HG03196 (cell line): ENCODE measurements at regions not wholly inside any gene's neighbourhood (a gene's known extent, or its start where the extent isn't known, plus 50 kb on each side); places are given as distances from the start of the nearest gene placed in this dataset.

ENCODE experiments used
- ATAC-seq: cut with Tn5 transposase; IDR thresholded peaks from one replicate; pipeline ENCODE4 v1.9.1; 2021; ENCODE audit not compliant: unreplicated experiment

DNA sequence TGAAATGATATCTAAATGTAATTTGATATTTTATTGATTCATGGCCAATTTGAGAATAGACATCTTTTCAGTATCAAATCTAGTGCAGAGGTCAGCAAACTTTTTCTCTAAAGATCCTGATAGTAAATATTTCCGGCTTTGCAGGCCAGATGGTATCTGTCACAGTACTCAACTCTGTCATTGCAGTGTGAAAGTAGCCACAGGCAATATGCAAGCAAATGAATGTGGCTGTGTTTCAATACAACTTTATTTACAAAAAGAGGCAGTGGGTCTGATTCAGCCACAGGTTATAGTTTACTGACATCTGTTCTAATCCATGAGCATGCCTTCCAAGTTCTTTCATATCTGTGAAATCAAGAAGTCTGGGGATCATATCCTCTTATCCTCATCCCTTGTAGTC lies 221.2 kb downstream of the PRDM2 start:
- ATAC-seq = no peak

DNA sequence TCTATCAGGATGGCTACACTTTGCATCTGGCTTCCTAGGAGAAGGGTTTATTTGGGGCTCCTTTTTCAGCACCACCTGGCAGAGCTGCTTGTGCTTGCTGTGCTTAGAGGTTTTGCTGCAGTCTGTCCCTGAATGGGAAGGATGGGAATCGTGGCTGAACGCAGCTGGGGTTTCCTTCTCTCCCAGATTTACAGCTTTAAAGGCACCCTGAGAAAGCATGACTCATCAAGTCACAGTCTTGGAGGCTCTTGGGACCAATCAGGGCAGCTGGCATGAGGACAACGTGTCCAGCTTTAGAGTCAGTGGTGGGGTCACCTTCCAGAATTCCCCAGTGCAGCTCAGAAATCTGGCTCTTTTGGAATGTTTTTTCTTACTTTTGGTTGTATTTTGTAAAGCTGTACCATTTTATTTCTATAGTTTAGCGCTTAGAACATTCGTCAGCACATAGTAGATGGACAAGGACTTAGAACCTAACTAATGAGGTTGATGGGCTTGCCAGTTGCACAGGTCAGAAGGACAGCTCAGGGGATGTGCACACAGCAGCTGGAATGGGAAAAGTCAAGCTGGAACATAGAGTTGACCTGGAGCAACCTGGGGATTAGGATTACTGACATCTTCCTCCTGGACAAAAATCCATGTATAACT lies 222.6 kb downstream of the PRDM2 start:
- ATAC-seq = no peak

DNA sequence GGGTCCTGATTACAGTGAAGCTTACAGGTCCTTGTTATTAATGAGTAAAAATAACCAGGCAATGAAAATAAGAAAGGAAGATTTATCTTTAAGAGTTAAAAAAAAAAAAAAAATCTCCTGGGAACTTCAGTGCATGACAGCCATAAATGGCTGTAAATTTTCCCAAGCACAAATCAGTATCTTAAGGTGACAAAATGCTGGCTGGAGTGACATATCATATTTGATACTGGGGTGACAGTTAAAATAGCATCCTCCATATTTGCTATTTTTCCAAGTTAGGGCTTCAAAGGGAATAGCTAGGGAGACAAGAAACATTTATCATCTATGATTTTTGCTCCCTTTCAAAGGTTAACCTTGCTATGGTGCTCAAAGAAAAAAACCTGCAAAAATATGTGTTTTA lies 226.6 kb downstream of the PRDM2 start:
- ATAC-seq = no peak

DNA sequence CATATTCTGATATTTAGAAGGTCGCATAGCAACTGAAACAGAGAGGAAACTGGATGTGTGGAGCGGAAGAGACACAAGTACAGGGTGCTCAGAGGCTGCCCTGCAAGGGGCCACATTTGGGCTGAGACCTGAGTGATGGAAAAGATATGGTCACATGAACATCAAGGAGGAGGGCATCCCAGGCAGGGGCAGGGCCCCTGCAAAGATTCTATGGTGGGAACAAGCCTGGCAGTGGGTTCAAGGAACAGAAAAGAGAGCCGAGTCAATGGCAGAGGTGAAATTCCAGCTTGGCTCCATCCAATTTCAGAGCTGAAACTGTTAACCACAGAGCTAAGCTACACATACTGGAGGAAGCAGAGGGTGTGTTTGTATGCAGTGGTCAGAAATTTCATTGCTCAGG lies 227.7 kb downstream of the PRDM2 start:
- ATAC-seq = no peak

DNA sequence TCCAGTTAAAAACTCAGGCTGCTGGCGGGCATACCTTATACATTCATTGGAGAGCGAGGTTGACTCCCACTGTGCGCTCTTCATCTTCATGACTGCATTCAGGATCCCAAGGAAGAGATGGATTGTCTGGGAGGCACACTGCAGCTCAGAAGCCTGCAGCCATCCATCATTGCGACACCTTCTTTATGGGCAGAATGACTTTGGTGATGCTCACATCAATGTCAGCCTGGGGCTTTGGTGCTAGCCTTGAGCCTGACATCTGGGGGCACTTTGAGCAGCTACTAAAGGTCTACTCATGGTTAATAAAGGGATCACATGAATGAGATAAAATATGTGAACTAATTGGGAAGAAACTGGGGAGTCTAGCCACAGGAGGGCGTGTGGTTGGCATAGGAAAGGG lies 229.3 kb downstream of the PRDM2 start:
- ATAC-seq = no peak

GRCh38 chr1:13930151-13930550 lies 230.2 kb downstream of the PRDM2 start:
- ATAC-seq = no peak

GRCh38 chr1:13931226-13931625 lies 231.2 kb downstream of the PRDM2 start:
- no peak for ATAC-seq

DNA sequence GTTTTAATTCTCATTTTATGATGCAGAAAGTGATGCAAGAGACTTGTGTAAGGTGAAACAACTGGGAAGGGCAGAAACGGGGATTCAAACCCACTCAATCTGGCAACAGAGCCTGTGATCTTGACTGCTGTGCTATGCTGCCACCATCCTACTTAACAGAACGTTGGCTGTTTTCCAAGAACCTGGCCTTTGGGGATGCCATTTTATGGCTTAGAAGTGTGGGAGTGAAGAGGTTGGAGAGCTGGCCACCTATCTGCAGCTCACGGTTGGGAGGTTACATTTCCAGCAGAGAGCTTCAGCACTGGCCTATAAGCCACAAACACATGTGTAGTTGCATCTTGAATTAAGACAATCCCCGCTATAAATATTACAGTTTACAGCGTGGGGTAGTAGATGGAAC lies 235.3 kb downstream of the PRDM2 start:
- no peak for ATAC-seq

DNA sequence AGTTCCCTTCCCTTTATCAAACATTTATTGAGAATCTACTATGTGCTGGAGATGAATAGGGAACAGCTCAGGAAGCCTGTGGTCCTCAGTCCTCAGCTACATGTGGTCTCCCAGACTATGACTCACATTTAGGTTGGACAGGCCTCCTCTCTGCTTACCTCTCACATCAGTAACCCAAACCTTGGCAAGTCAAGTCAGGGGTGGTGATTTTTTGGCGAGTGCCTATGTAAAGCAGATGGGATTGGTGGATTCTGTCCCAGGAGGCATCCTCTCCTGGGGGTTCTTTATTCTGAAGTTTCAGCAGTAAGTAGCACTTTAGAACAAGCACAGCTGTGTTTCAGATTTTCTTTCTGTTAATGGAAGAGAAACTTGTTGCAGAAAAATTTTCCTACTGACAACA lies 241.3 kb downstream of the PRDM2 start:
- ATAC-seq = no peak

- no peak for ATAC-seq
Measured at GRCh38 chr1:13943055-13943454, 243.1 kb downstream of the PRDM2 start.

DNA sequence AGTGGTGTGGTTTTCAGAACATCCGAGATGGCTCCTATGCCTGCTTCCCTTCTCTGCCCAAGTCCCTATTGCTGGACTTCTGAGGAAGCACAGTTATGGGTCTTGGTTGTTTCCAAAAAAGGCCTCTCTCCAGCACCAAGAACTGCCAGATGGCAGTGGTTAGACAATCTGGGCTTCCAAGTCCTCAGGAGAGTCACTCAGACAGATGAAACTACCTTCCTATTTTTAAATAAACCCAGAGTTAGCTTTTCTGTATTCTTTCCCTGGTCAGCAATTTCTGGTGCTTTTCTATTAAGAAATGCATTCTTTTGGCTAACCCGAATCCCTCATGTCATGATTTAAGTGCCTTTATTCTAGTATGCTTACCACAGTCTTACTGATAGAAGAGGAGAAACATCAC lies 245.9 kb downstream of the PRDM2 start:
- no peak for ATAC-seq

DNA sequence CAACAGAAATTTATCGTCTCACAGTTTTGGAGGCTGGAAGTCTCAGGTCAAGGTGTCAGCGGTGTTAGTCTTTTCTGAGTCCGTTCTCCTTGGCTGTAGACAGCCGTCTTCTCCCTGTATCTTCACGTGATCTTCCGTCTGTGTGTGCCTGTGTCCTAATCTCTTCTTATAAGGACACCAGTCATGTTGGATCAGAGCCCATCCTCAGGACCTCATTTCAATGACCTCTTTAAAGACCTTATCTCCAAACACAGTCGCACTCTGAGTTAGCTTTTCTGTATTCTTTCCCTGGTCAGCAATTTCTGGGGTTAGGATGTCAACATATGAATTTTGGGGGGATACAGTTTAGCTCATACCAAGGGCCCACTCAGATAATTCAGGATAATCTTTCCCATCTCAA lies 247.7 kb downstream of the PRDM2 start:
- no peak for ATAC-seq

DNA sequence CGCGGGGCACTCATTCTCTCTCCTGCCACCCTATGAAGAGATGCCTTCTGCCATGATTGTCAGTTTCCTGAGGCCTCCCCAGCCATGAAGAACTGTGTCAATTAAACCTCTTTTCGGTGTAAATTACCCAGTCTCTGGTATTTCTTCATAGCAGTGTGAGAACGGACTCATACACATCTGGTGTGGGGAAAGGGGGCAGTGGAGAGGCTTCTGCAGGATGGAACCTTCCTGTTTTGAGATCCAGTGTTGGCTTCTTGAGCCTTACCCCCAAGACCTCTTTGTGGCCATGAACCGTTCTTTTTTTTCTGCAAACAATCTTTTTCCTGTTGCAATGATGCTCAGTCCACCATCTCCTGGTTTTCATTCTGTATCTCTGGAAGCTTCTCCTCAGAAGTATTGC lies 248.4 kb downstream of the PRDM2 start:
- no peak for ATAC-seq

DNA sequence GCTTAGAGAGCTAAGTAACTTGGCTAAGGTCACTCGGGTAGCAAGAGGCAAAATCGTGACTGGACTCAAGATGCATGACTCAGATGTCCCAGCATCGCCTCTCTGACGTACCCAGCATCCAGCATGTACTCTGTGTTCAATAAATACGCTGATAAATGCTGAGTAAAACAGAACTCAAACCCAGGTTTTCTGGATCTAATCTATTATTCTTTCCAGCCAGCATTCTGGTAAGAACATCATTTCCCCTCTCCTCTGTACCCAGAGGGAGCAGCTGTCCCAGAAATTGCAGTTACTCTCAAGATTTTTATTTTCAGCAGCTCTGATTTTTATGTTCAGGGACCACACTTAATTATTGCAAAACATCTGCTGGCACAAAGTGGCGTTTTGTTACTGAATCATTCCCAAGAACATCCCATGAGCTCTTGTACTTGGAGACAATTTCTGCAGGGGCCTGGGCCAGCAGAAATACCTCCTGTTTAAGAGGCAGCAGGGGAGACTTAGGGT lies 249.0 kb downstream of the PRDM2 start:
- no peak for ATAC-seq

- ATAC-seq = no peak
Measured at GRCh38 chr1:13949546-13949945, 249.6 kb downstream of the PRDM2 start.

- no peak for ATAC-seq
Measured at GRCh38 chr1:13950637-13951036, 250.6 kb downstream of the PRDM2 start.

- no peak for ATAC-seq
Measured at GRCh38 chr1:13951793-13952751, 252.1 kb downstream of the PRDM2 start.

- ATAC-seq = no peak
Measured at GRCh38 chr1:13952985-13953384, 253.0 kb downstream of the PRDM2 start.

DNA sequence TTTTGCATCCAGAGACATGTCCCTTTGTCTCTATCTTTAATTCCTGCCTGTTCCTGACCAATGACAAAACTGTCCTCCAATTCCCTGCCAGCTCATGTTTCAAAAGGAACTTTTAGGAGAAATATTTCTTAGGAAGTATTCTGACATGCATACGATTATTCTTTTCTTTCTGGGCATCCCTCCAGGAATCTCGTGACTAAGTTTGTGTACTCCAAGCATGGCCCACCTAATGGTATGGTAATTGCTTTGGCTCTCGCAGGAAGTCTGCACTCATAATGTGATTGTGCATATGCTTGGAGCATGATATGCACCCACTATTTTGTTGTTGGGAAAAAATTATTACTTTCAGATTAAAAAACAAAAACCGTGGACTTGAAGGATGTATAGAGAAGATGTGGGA lies 256.4 kb downstream of the PRDM2 start:
- no peak for ATAC-seq

GRCh38 chr1:13960375-13960987 lies 260.5 kb downstream of the PRDM2 start:
- ATAC-seq = no peak

DNA sequence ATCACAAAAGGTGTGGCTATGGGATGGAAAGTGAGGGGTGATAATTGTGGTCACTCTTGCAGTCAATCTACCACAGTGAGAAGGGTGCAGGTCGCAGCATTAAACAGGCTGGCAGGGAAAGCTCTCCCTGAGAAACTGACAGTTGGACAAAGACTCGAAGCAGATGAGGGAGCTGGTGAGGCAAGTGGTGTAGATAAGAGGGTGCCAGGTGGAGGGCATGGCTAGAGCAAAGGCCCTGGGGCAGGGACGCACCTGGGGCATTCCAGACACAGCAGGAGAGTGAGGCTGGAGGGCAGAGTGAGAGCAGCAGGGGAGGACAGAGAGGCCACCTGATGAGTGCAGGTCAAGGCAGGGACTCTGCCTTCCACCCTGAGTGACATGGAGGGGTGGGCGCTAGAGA lies 264.8 kb downstream of the PRDM2 start:
- ATAC-seq = no peak
